HG03575 (cell line): ENCODE measurements at regions not wholly inside any gene's neighbourhood (a gene's known extent, or its start where the extent isn't known, plus 50 kb on each side); places are given as distances from the start of the nearest gene placed in this dataset.

Experiments
- ATAC-seq: cut with Tn5 transposase; IDR thresholded peaks from one replicate; pipeline ENCODE4 v1.9.1; 2021; ENCODE audit not compliant: unreplicated experiment, insufficient number of reproducible peaks, low FRiP score; ENCODE audit errors: extremely low read depth

DNA sequence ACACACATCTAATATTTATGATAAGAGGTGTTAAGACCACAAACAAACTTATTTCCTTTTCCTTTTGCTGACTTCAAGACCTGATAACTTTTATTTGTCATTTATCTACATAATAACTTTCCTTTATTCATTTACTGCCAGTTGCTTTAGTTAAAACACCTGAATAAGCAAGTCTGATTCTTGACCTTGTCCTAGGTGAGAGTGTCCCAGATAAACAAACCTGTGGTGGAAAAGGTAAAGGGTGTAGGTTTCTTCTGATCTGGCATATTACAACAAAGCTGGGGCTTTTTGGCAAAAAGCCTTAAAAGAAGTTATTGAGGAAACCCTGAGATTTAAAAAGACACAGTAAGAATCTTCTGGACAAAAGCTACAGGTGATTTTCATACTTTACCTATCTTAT is 191.5 kb downstream of the ZBBX start:
- no peak for ATAC-seq

DNA sequence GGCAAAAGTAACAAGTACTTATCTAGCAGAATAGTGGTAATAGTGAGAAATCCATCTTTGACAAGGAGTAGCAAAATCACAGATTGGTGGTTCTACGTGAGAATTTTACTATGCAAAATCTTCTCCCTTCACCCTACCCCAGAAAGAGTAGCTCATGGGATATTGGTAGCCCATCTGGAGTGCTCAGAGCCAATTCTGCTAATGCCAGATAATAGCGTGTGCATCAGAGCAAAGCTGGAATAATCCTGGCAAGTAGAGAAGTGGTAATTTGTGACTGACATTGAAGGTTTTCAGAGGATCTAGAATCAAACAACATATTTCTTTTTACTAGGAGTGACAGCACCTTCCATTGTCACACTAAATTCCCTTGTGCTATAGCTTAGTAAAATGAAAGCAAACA is 192.9 kb downstream of the ZBBX start:
- no peak for ATAC-seq

DNA sequence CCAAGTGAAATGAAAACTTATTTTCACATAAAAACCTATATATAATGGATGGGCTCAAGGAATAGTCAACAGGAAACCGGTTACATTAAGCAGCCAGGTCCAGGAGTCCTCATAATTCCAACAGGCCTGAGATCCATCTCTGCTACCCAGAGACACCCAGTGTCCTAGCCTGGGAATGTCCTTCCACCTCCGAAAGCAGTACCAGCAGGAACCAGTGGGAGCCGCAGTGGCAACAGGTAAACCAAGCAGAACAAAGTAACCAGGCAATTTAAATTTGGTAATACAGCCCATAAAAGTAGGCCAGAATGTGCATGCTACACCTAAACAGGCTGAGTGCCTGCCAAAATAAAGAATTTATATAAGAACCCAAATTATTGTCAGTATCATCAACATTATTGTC is 195.6 kb downstream of the ZBBX start:
- ATAC-seq: no peak

DNA sequence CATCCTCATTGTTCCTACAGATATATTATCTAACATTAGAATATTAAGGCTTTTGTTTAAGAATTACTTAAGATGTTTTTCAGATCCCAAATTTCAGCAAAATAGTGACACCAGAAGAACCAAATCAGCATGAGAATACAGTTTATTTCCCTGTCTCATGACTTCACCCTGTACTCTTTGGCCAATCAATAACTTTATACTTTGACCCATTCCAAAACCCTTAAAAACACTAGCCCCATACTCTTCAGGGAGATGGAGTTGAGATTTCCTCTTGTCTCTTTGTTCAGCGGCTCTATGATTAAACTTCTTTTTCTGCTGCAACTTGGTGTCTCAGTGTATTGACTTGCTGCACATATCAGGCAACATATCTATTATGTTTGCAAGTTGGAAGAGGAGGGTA is 207.7 kb downstream of the ZBBX start:
- no peak for ATAC-seq

DNA sequence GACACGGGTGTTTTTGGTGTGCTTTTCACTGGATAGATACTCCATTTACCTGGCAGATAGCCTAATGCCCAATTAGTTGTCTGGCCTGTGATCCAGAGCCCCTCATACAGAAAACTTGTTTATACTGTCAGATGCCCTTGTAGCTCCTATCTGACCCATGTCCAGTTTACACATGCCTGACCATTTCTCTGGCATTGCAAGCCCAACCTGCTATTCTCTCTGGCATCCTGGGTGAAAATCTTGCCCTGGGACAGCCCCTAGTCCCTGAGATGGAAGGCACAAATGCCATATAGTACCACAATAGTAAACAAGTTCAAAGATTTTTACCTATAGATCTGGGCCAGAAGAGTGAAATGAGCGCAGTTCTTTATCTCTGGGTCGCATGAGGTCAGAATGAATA is 212.6 kb downstream of the ZBBX start:
- no peak for ATAC-seq

DNA sequence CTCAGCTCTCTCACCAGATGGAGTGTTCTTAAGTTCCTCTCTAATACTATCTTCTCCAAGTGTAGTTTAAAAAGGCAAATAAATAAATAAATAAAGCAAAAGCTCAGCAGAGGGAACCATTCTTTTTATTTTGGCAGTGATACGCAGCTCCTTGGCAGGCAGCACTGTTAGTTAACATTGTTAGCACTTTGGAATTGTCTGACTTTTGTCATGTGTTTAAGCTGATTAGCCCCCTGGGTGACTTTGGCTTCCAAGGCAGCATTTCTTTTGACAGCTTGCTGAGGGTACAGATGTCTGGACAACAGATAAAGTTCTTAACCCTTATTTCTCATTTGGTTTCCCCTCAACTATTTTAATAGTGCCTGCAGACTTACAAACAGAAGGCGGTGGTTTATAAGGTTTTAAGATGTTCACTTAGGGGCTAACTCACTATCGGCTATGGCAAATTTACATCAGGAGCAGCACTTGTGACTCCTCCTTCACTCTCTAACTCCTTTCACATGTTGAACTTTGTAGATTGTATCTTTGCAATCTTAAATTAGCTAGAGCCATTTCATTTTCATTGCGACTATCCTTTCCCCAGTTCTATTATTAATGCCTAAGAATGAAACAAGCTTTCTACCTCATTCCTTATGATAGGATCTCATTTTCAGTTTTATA is 213.4 kb downstream of the ZBBX start:
- ATAC-seq: no peak

DNA sequence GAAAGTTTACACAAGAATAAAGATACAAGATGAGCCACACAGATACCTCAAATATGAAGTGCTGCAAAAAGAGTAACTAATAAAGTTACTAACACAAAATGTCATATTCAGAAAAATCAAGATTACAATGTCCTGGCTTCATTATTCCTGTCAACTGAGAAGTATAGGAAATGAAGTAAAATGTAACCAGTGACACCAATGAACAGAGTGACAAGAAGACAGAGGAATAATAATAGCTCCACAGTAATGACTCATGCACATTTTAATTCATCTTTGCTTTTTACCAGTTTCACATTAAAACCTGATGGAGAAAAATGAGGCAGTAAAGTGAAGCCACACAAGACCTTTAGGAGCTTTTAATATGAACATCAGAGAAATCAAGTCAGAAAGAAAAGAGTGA is 214.1 kb downstream of the ZBBX start:
- no peak for ATAC-seq

DNA sequence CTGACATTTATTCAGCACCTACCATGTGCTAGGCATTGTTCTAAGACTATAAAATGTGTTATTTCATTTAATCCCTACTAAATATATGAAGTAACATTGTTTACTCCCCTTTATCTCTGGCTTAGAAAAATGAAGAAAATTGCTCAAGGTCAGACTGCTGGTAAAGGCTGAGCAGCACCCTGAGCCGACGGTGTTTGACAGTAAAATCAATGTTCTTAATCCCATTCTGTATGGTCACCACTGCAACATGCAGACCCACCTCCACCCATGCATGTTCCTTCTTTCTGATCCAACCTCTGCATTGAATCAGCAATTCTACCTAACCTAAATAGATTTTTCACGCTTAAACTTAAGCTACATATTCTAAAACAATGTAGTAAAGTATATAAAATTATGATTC is 216.5 kb downstream of the ZBBX start:
- no peak for ATAC-seq

DNA sequence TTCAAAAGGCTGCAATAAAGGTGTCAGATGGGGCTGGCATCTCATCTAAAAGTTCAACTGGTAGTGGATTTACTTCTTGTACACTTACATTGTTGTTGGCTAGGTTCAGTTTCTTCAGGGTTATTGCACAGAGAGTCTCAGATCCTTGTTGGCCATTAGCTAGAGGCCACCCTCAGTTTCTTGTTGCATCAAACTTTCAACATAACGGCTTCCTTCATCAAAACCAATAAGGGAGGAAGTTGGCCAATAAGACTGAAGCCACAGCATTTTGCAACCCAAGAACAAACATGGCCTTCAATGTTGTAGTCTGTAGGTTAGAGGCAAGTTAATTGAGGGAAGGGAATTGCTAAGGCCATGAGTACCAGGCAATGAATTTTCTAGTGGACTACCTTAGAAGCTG is 218.0 kb downstream of the ZBBX start:
- ATAC-seq: no peak

DNA sequence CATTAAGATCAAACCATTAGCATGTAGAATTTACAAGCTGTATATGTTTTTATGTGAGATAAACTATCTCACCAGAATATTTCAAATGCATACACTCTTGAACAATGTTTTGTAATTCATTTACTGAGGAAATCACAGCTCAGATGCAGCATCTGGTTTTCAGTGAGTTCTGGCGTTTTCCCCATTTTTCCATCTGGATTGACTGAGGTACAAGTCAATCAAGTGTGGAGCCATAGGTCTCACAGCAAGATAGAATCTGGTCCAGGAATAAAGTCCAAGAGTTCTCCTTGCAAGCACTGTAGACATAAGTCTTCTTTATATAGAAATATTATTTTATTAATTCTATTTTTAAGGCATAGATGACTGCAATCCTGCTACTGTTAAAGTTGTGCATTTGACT is 219.3 kb downstream of the ZBBX start:
- no peak for ATAC-seq

DNA sequence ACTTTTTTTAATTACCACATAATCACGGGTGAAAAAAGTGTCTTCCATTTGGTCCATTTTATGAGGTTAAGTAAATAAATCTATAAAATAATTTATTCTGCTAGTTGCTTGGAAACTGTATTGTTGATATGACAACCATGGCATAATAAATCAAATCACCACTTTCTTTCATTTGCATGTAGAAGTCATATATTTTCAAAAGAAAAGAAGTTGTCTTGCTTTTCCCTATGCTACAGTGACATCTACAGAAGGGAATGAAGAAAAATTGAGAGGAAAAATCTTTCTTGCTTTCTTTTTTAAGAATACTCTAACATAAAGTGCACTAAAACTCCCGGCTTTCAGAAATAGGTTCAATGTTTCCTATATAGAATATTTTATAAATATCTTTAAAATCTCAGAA is 228.5 kb downstream of the ZBBX start:
- ATAC-seq: no peak

DNA sequence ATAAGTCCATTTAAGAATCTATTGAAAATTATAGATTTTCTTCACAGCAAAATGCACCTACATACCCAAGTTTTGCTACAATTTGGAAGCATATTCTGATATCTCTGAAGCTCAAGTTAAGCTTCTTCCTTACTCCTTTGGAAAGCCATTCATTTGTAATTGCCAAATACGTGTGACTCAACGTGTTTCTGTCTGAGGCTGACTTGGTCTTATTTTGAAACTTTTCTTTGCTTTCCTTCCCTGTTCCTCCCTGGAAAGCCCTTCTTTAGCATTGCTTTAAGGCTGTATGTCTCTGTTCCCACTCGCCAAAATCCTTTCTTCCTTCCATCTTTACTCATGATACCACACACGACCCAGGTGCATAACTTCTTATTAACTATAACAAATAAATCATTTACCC is 232.0 kb downstream of the ZBBX start:
- no peak for ATAC-seq

DNA sequence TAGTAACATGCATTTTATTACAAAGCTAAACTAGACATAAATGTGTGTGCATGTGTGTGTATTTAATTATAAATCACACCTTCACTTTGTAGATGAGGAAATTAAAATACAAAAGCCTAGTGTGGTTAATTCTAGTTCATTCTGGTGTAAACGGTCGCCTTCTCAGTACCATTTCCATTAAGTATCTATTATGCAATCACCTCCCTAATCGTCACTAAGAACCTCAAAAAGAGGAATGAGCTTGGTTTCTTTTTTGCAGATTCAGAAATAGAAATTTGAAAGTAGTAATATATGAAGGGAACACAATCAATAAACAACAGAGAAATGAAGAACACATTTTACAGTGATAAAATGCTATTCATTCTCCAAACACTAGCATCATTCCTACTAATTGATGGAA is 233.2 kb downstream of the ZBBX start:
- no peak for ATAC-seq

DNA sequence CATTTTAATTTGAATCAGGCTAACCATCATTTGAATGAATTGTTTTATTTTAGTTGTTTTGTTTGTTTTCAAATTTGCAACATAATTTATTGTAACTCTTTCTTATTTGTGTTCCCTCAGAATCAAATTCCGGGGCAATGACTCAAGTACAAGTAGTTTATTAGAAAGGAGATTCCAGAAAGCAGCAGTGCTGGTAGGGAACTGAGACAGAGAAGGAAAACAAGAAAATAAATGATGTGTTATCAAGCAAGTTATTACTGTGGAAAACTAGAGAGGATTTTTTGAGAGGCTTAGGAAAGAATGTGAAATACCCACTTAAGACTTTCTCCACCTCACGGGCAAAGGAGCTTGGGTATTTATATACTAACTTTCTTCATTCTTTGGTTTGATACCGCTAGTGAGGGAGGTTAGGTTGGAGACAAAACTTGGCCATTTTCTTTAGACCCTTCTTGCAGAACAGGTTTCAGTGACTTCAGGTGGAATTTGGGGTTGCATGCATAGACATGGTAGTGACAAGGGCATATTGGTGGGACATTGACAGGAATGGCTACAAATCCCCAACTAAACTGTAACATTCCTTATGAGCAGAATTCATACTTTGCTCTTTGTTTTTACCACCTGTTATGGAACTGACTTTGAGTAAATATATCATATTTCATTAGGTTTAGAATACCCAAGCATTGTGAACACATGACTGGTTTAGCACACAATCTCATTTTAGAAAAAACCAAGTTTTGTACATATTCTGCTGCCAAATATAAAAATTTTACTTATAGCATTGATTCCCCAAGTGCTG is 254.3 kb downstream of the ZBBX start:
- ATAC-seq: no peak

DNA sequence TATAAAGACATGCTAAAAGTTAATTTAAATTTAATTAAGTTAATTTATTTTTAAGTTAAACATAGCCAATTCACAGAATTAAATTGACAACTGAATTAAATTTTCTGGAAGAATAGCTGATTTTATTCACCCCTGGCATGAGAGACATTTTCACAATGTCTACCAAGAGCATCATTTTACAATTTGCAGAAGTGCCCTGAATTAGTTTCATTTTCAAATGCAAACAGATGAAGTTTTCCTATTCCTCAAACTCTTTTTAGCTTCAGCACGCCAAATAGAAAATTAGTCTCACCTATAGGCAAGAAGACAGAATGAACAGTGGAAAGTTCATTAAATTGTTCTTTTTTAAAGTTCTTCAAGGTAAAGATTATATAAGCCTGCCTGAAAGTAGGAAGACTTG is 259.3 kb downstream of the ZBBX start:
- no peak for ATAC-seq

DNA sequence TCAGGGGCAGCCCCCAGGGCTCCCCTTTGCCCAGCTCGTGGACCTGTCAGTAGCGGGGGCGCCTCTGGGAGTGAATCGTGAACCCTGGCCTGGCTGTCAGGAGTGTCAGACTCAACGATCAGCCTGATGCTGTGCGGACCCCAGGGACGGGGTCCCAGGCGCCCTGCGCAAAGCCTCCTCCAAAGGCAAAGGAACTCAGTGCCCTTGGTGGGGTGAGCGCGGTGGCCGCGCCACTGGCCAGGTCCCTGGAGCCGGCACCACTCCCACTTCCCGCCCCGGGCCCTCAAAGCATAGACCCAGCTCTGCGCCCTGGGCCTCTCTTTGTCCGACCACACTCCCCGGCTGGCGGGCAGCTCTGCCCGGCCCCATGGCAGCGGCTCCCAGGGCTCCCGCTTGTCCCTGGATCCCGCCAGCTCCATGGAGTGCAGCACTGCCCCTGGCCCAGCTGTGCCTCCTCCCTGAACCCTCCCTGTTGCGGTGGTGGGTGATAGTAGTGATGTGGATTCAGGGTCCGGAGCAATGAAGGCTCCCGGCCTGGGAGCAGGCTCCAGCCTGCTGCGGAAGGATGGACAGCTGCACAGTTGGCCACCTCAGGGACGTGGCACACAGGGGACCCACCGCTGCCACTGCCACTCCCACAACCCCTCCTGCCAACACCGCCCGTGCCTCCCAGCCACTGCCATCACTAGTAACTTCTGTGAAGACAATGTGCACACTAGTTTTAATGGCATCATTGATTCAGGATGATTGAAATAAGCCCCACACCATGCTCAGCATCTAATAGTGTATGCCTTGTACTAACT is 263.8 kb downstream of the ZBBX start:
- ATAC-seq: no peak

DNA sequence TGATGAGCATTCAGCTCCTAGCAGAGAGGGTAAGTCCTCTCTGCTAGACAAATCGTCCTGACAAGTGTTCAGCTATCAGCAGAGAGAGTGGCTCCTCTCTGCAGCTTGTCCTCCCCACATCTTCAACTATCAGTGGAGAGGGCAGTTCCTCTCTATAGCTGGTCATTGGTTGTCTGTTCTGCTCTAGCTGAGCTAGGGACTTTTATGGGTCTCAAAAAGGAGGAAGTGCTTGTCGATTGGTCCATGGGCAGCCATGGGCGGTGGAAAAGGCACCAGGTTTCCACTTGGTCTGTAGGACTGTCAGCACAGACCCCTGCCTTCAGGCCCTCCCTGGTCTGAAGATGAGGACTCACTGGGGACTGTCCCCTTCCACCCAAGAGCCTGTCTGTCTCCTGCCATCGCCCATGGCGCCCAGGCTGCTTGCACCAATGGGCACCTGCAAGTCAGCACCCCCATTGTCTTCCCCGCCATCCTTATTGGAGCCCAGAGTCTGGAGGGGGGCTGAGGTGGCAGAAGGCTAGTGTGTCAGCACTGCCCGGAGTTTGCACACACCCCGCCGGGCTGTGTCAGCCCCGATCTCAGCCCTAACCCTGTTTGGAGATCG is 264.7 kb downstream of the ZBBX start:
- ATAC-seq: no peak

DNA sequence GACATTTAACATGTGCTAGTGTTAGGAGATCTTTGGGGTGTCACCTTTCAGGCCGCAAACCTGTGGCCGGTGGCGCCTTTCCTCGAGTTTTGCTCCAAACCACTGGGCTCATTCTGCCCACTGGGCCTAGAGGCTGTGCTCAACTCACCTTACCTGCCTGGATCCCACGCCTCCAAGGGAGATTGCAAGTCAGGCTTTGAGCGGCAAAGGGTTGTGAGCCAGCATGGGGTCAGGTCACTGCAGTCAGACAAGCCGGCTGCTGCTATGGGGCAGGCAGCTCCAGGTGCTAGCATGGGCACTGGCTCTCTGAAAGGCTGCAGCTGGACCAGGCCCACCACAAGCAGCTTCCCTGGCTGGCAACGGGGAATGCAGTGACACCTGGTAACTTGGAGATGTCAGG is 265.5 kb downstream of the ZBBX start:
- no peak for ATAC-seq

DNA sequence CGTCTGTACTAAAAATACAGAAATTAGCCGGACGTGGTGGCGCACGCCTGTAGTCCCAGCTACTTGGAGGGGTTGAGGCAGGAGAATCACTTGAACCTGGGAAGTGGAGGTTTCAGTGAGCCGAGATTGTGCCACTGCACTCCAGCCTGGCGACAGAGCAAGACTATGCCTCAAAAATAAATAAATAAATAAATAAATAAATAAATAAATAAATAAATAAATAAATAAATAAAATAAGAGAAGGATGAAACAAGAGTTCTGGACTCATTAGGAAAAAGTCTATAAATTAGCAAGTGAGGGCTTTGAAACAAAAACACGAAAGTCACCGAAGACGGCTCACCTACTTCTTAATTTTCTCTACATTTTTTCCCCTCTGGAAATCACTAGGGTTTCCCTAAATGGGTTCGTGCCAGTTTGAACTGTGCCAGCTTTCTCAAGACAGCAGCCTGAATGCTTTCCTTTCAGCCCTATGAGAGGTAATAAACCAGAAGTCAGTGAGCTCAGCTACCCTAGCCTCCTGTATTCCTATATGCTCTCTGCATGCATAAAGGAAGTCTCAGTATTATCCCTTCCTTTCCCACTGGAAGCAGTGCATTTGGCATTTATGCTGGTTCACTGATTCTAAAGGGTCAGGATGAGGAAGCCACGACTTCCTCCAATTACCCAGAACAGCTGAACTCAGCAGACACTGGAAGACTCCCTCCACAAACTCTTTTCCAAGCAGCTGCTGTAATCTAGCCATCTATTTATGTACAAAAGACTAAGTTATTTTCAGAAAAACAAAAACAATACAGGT is 266.9 kb downstream of the ZBBX start:
- no peak for ATAC-seq
